HG03565 (cell line): ENCODE measurements at regions not wholly inside any gene's neighbourhood (a gene's known extent, or its start where the extent isn't known, plus 50 kb on each side); places are given as distances from the start of the nearest gene placed in this dataset.

Experiments used
- ATAC-seq: cut with Tn5 transposase; IDR thresholded peaks from one replicate; pipeline ENCODE4 v1.9.1; 2021; ENCODE audit warnings: mild to moderate bottlenecking, moderate library complexity; ENCODE audit not compliant: unreplicated experiment

DNA sequence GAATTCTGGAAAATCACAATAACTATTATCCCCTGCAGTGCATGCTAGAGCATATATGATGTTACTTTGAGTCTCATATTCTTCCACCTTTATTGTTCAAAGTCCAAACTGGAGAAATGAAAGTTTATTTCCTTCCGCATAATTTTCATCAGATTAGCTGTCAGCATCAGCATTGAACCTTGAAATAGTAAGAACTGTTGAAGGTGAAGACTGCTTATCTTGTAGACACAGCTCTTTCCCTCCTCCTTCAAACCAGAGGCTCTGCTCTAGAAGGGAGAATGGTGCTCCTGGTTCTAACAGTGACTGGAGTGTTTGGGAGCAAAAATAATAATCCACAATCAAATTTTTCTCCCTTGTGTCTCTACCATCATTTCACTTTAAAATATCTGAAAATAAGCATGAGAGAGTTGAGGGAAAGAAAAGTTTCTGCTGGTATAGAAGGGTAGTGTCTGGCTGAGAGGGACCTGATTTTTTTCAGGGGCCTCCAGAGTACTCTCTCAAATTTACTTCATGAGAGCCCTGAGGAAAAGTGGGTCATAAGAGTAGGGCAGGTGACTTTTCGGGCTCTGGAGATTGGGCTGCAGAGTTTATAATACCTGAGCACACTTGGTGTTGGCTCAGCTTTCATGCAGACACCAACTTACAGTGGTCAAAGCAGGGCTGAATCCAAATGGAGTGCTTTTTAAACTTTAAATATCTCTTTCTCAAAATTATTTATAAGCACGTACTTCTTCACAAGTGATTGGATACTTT, 170.4 kb downstream of the ZDHHC21 start:
- ATAC-seq = no peak

DNA sequence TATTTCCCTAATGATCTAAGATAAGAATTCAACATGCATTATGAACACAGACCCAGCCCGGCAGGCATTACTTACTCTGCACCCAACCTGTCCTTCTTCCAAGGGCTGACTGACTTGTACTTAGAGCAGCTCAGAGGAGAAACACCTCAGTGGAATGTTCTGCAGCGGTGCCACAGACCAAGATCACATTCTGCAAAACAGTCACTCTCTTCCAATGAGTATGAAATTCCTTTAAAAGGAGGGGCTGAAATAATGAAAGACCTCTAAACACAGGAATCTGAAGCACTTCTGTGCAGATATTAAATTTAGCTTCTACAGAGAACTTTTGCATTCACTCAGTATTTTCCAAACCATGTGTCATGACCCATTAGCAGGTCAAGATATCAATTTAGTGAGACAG, 172.9 kb downstream of the ZDHHC21 start:
- no peak for ATAC-seq

DNA sequence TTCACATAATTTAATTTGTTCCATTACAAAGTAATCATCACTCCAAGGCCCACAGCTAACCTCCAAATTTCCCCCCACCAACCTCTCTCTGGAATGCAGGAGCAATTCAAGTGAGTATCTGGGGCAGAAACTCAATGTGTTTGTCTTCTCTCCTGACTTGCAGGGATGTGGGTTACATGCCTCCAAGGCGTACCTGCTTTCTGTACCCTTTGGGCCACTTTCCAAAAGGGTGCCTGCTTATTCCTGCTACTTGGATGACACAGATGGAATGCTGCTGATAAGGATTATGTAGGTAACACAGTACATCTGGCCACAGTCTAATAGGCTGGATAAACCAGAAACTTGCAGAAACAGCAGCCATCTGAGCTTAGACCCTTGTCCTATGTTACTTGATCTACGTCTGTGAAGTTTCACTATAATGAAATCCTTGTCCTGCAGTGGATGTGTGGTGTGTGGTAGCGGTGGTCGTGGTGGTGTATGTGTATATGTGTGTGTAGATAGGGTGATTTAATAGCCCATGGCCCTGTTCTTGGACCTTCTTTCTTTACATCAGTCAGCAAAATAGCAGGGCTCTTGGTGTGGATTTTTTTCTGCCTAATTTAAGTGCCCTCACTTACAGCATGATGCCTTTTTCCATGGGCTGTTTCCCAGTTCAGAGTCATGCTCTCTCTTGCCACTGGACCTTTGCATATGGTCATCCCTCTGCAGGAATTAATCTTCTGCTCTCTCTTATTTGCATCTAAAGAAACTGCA, 175.9 kb downstream of the ZDHHC21 start:
- no peak for ATAC-seq

DNA sequence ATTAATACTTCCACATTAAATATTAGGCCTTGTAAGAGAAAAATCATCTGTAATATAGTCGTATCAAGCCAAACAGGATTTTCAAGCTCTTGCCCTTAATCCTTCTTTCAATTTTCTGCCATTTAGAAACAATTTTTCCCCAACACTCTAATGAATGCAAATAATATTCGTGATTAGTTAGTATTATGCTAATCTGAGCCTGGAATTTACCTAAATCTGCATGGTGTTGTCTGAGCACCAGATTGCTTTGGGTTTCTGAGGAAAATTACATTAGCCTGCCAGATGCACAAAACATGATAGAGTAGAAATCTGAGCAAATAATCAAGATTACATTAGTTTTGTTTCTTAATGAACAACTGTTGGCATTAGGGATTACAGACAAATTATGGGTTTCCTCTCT, 176.6 kb downstream of the ZDHHC21 start:
- no peak for ATAC-seq

DNA sequence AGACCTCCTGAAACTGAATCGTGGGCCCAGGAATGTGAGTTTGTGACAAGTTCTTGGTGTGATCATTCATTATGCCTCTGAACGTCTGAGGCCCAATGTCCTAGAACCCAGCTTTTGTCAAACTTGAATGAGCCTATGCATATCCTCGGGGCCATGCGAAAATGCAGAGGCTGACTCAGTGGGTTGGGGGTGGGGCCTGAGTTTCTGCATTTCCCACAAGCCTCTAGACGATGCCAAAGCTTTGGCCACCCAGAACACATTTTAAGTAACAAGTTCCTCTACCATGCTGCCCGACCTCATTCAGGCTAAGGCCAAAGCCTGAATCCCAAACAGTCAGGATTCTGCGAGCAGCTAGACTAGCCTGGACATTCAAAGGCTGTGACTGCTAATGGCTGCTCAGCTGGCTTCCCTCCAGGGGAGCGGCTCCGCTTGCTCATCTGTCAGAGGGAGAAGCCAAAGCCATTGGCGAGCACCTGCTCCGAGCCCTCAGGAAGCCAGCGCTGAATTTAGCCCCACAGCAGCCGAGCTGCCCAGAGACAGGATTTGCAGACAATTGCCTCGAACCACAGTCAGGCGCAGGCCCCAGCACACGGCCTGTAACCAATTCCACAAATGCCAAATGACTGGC, 177.5 kb downstream of the ZDHHC21 start:
- ATAC-seq = no peak

DNA sequence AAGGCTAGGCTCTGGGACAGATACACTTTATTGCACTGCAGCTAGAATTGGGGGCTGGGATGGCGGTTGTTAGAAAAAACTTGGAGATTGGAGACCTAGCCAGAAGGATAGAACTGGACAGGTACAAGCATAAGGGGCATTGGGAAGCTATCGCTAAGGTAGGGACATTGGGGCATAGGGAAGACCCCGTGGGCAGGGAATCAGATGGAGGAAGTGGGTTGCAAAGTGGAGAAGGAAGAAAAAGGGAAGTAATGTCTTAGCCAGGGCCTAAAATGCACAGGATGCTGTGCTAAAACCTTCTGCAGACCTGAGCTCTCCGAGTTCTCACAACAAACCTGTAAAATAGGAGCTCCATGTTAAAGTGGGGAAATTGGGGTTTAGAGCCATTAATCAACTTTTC, 178.2 kb downstream of the ZDHHC21 start:
- no peak for ATAC-seq

DNA sequence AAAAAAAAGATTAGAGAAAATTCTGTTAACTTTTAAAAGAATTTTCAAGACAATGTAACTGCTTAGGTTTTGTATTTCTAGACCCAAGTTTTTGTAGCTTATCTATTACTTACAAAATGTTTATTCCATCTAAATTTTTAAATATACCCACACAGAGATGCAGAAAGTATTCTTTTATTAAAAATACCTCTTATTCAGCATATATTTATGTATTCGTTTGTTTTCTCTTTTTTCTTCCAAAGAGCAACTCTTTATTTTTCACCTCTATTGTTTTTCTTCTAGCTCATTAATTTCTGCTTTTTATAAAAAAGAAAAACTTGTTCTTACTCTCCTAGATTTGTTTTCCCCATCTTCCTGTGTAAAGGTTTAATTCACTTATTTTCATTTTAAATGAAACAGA, 180.3 kb downstream of the ZDHHC21 start:
- no peak for ATAC-seq

DNA sequence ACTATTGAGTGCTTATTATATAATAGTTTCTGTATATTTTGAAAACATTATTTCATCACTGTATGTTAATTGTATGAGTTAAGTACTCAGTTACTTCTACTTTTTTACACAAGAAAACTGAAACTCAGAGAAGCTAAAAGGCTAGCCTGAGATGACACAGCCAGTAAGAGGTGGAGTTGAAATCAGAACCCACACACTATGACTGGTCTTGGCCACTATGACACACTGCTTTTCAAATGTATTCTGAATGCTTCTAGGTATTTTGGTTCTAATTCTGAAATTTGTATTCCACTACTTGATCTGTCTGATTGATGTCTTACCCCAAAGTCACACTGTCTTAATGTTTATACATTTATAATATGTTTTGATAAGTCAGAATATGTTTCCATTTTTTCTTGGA, 181.8 kb downstream of the ZDHHC21 start:
- peak; percentile 77 for ATAC-seq

DNA sequence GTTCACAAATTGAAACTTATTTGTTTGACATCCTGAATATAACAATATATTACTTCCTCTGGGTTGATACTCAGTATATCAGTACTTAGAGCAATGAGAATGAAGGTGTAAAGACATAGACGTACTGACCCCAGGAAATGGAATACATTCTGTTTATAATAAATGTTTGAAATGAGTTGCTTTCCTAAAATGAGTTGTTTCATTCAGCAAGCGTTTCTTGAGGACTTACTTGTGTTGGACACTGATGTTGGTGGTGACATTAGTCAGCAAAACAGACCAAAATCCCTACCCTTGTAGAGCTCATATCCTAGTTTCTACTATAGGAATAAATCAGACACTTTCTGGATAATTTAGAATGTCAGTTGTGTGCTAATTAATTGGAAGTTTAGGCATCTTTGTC, 184.3 kb downstream of the ZDHHC21 start:
- no peak for ATAC-seq

DNA sequence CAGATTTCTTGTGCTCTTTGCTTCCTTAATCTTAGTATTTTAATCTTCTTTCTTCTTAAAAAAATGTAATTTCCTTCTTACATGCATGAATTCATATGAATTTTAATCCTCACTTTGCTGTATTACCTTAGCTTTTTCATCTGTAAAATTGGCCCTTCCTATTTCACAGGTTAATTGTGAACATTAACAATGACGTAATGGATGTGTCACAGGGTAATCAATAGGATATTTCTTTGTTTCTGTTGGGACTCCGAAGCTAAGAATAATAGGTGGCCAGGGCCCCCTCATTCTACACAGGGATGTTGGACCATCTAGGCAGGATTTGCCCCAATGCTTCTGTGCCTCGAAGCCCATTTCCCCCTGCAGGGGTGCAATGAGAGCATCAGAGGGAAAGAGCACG, 187.4 kb upstream of the NFIB start:
- ATAC-seq = no peak

DNA sequence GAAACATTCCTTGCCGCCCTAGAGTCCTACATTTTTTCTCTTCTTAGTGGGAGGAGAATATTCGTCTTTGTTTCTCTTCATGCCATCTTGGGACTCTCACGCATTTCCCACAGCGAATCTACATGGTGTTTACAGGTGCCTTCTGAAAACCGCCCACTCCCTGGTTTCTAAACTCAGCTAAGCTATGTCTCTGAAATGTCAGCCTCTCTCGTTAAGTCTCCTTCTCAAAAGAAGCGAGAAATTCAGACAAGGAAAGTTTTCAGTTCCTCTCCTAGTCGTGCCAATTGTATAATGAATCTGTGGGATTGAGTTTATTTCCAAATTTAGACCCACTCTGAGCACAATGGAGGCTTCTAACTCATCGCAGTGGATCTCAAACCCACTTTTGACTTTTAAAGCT, 186.8 kb upstream of the NFIB start:
- ATAC-seq = no peak

DNA sequence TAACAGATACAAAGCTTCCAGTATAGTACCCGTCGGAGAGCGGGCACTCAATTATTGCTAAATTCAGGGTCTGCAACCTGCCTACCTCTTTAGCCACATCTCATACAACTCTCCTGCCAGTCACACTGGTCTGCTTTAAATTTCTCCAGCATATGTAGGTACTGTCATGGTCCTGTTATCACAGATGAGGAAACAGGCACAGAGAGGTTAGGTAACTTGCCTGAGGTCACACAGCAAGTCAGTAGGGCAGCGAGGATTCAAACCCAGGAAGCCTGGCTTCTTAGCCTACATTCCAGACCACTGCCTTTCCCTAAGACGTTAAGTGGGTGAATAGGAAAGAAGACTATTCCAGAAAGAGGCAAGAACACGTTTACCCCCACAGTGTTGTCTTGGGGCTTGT, 186.0 kb upstream of the NFIB start:
- no peak for ATAC-seq

DNA sequence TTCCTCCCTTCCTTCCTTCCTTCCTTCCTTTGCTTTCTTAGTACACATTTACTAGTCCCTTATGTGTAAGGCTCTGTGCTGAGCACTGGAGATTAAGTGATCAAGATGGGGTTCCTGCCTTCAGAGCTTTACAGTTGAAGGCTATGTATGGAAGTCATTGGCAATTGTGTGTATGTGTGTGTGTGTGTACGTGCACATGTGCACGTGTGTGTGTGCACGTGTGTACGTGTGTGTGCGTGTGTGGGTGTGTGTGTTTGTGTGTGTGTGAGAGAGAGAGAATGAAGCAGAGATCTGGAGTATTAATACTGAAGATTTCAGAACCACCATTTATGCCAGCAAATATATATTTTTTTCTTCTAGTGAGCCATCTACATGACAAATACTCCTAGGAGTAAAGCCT, 184.9 kb upstream of the NFIB start:
- ATAC-seq = no peak

DNA sequence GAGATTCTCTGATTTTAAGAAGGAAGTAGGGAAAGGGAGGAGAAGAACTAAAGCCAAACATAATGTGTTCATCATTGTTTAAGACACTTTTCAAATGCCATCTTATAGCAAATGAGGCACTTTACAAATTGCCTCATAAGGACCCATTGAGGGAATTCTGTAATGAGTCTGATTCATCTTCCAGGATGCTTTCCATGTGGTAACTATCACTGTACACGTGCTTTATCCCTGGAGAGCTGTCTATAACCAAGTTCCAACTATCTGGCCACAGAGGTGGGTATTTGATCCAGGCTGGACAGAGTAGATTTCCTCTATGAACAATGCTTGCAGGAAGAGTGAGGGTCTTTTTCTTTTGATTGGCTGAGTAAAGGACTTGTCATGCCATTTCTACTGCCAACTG, 183.5 kb upstream of the NFIB start:
- ATAC-seq = no peak

DNA sequence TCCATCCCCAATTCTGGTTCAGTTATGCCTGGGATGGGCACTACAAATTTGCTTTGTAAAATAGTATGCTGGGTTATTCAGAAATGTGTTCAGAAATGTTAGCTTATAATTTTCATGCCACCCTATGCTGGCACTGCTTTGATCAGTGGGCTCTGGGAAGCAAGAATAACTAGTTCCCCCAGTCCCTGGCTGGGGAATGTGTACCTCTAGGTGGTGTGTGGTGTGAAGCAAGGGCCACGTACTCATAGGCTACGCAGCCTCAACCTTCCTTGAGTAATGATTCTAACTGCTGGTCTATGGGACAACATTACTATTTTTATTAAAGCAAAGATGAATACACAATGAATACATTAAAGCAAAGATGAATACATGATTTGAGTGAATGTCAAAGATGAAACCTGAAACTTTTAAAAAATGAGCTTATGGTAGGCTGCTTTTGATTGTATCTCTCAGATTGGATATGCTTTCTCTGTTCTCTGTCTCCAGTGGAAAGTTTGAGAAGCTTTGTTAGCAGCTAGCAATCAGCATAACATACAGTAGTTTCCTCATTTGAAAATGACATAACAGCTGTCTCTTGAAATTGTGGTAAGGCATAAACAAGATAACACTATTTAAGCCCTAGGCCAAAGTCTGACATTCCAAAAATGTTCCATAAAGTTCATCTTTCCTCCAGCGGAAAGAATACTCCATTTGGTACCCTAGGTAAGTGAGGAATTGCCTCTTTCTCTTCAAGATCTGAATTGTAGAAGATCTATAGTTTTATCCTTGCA, 174.7 kb upstream of the NFIB start:
- ATAC-seq = no peak

DNA sequence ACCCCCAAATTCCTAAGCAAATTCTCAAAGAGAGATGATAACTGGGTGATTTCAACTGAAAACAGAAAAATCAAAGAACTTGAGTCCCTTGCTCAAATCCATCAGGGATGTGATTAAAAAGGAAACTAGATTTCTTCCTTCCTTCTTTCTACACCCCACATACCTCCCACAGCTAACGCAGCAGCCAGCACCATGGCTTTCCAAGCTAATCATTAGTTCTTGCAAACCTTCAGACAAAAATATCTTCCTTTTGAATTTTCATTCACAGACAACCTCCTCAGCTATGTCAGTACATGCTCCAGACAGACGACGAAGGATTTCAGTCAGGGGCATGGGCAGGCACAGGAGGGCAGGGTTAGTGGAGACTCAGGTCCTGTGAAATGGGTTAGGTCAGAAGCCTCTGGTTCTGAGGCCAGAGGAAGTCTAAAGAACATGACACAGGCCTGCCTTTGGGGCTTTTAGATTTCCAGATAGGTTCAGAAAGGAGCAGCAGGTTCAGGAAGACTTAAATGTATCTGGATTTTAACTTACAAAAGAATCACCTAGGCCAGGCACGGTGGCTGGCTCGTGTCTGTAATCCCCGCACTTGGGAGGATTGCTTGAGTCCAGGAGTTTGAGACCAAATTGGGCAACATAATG, 173.7 kb upstream of the NFIB start:
- no peak for ATAC-seq

DNA sequence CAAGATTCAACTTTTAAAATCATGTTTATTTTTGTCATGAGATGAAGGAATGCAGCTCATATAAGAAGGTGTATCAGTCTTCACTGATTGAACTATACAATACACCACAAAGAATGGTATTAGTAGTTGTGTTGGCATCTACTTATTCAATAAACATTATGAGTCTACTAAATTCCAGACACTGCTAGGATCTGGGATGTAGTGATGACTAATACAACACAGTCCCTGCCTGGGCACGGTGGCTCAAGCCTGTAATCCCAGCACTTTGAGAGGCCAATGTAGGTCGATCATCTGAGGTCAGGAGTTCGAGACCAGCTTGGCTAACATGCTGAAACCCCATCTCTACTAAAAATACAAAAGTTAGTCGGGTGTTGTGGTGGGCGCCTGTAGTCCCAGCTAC, 171.4 kb upstream of the NFIB start:
- no peak for ATAC-seq

DNA sequence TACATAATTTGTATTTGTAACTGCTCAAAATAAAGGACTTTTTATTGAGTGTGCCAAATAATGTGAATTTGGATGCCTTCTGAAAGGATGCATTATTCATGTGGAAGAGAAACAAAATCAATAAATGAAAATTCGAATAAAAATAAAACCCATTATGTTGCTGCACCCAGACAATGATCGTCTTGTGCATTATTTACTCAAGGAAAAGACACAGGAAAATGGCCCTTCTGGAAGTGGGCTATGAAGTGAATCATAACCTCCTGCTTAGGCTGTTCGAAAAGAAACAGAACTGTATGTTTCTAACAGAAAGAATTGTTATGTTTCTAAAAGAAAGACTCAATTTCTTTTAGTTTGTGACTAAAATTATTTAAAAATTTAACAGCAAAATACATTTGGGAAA, 168.9 kb upstream of the NFIB start:
- ATAC-seq = no peak

DNA sequence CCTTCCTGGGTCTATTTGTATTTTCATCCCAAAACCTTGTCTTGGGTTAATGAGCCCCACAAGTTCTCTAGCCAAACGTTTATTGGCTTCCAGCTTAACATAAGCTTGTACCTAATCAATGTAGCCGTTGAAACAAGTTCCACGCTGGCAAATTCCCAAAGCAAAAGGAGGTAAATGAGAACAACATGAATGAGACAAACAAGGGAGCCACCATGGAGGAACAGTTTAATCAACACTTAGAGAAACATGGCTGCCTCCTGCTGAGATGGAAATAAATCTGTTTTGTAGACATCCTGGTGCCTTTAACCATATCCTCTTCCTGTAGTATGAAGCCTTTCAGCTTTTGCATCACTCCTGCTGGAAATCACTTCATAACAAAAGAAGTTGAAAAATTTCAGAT, 166.6 kb upstream of the NFIB start:
- ATAC-seq = no peak

DNA sequence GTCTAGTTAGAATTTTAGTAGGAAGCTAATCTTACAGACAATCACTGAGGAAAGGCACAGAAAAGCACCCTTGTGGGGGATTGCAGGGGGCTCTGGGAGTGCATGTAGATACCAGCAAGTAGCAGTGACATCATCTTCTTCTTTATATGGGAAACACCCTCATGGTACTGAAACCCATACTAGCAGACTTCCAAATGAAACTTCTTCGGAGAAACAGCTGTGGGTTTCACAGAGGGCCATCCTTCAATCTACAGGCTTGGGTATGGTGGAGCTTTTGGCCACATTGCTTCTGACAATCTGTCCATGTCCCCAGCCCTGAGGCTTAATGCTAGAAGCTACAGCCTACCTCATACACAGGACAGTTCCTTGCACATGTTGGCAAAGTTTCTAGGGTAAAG, 165.2 kb upstream of the NFIB start:
- ATAC-seq = no peak
